HCT116 (cell line): ENCODE measurements at regions not wholly inside any gene's neighbourhood (a gene's known extent, or its start where the extent isn't known, plus 50 kb on each side); places are given as distances from the start of the nearest gene placed in this dataset.

Source experiments
- ATAC-seq: fragments of 200-7000 bp; cut with Tn5 transposase; 2 replicates; pipeline ENCODE4 v1.9.1; 2020; ENCODE audit warnings: mild to moderate bottlenecking, moderate library complexity
- BruUV-seq: library from RNA; stranded (reverse); fragments of 400-500 nt; replicated peaks from 2 replicates; lab custom pipeline; 2021; lab: Mats Ljungman, UMichigan
- CTCF ChIA-PET: fragments of 300-600 bp; sonication (Branson Sonifier 250); formaldehyde crosslinking; loops from one replicate; lab custom pipeline; 2021; ENCODE audit warnings: antibody characterized with exemption; lab: Charles Lee
- POLR2A ChIA-PET: fragments of 300-600, 350-600 bp; sonication (Branson Sonifier 250); formaldehyde crosslinking; loops from one replicate; lab custom pipeline; 2021; ENCODE audit warnings: antibody characterized with exemption; lab: Charles Lee
- RAD21 ChIA-PET, 2 experiments: fragments of 300-600 bp; sonication (Branson Sonifier 250); formaldehyde crosslinking; loops; one replicate each; lab custom pipeline; 2023; ENCODE audit warnings: low total read pairs in 2 of 2; ENCODE audit not compliant: uncharacterized antibody in 2 of 2, unreplicated experiment in 2 of 2, low non-redundant PET in 1 of 2; lab: Charles Lee
- DNase-seq: peaks from one replicate; pipeline ENCODE4 v3.0.0-alpha.2; 2010; ENCODE audit warnings: low read depth, low spot score
- H2AFZ ChIP-seq: fragments of 200-600 bp; shearing (Covaris generic), sonication (generic); 2 replicates; pipeline ENCODE4 v1.6.1; 2017; ENCODE audit warnings: low read depth, mixed run types, mixed read lengths, antibody characterized with exemption, low read length; ENCODE audit not compliant: poor library complexity, severe bottlenecking
- H3K27ac ChIP-seq: 2 replicates; pipeline ENCODE4 v1.5.1; 2012; ENCODE audit warnings: low read depth, low read length
- H3K27me3 ChIP-seq: fragments of 200-600 bp; sonication (generic); 2 replicates; pipeline ENCODE4 v1.6.1; 2016; ENCODE audit warnings: mixed run types, low read length, mixed read lengths; ENCODE audit not compliant: insufficient read depth
- H3K36me3 ChIP-seq, 2 experiments: fragments of 200-500 bp in 1 of 2; fragments of 200-600 bp in 1 of 2; sonication (Bioruptor generic) in 1 of 2; sonication (generic) in 1 of 2; 2 replicates each; pipeline versions ENCODE4 v1.5.1 to v1.6.1; 2014 to 2016; ENCODE audit warnings: low read length in 2 of 2, inconsistent platforms in 1 of 2, mixed read lengths in 1 of 2, mixed run types in 1 of 2; ENCODE audit not compliant: insufficient read depth in 2 of 2, control insufficient read depth in 1 of 2
- H3K4me1 ChIP-seq, 2 experiments: fragments of 200-600 bp in 1 of 2; sonication (generic) in 1 of 2; 2 replicates each; pipeline versions ENCODE4 v1.5.1 to v1.6.1; 2012 to 2017; ENCODE audit warnings: low read length in 2 of 2, inconsistent platforms in 1 of 2, mild to moderate bottlenecking in 1 of 2, mixed read lengths in 1 of 2, mixed run types in 1 of 2, moderate library complexity in 1 of 2; ENCODE audit not compliant: insufficient read depth in 2 of 2, control insufficient read depth in 1 of 2
- H3K4me2 ChIP-seq: fragments of 200-600 bp; sonication (generic); 2 replicates; pipeline ENCODE4 v1.6.1; 2017; ENCODE audit warnings: mixed run types, low read length, mixed read lengths
- H3K4me3 ChIP-seq, 2 experiments: fragments of 200-600 bp in 1 of 2; sonication (generic) in 1 of 2; replicated peaks in 1 of 2; 2 replicates each; pipeline ENCODE4 v1.5.1; 2011 to 2016; ENCODE audit warnings: low read length in 2 of 2, control low read depth in 1 of 2, low read depth in 1 of 2, mild to moderate bottlenecking in 1 of 2, mixed read lengths in 1 of 2, mixed run types in 1 of 2
- H3K79me2 ChIP-seq: fragments of 200-600 bp; sonication (generic); 2 replicates; pipeline ENCODE4 v1.6.1; 2017; ENCODE audit warnings: mild to moderate bottlenecking, mixed run types, low read length, moderate library complexity, mixed read lengths; ENCODE audit not compliant: insufficient read depth
- H3K9ac ChIP-seq: fragments of 200-600 bp; sonication (generic); 2 replicates; pipeline ENCODE4 v1.6.1; 2016; ENCODE audit warnings: low read length, mixed read lengths
- H3K9me2 ChIP-seq: fragments of 200-600 bp; sonication (generic), shearing (Covaris generic); 2 replicates; pipeline ENCODE4 v1.6.1; 2017; ENCODE audit warnings: mixed run types, mild to moderate bottlenecking, moderate library complexity; ENCODE audit not compliant: insufficient read depth
- H3K9me3 ChIP-seq, 2 experiments: fragments of 200-500 bp in 1 of 2; fragments of 200-600 bp in 1 of 2; sonication (Bioruptor generic) in 1 of 2; sonication (generic) in 1 of 2; 2 replicates each; pipeline ENCODE4 v1.6.1; 2014 to 2017; ENCODE audit warnings: low read length in 2 of 2, mixed read lengths in 2 of 2, inconsistent platforms in 1 of 2, low read depth in 1 of 2, mild to moderate bottlenecking in 1 of 2, mixed run types in 1 of 2, moderate library complexity in 1 of 2; ENCODE audit not compliant: control insufficient read depth in 1 of 2, insufficient read depth in 1 of 2
- H4K20me1 ChIP-seq: fragments of 200-600 bp; sonication (generic), shearing (Covaris generic); 2 replicates; pipeline ENCODE4 v1.6.1; 2017; ENCODE audit warnings: mixed run types, mild to moderate bottlenecking, moderate library complexity; ENCODE audit not compliant: insufficient read depth
- ATF3 ChIP-seq: IDR thresholded peaks from 2 replicates; pipeline ENCODE4 v1.6.1; 2012
- CEBPB ChIP-seq: IDR thresholded peaks from 2 replicates; pipeline ENCODE4 v1.6.1; 2012; ENCODE audit warnings: low read depth
- EGR1 ChIP-seq: IDR thresholded peaks from 2 replicates; pipeline ENCODE4 v1.6.1; 2012; ENCODE audit warnings: low read depth
- EZH2 ChIP-seq: fragments of 200-600 bp; sonication (generic); IDR thresholded peaks from 2 replicates; pipeline ENCODE4 v1.6.1; 2017; ENCODE audit warnings: antibody characterized with exemption, mixed run types
- EZH2phosphoT487 ChIP-seq: fragments of 200-600 bp; IDR thresholded peaks from 2 replicates; pipeline ENCODE4 v1.6.1; 2018; ENCODE audit warnings: antibody characterized with exemption, borderline replicate concordance
- FOSL1 ChIP-seq: IDR thresholded peaks from 2 replicates; pipeline ENCODE4 v1.6.1; 2012; ENCODE audit warnings: low read depth
- JUND ChIP-seq: IDR thresholded peaks from 2 replicates; pipeline ENCODE4 v1.6.1; 2012
- POLR2A ChIP-seq: IDR thresholded peaks from 2 replicates; pipeline ENCODE4 v1.7.0; 2011; ENCODE audit warnings: borderline replicate concordance; ENCODE audit not compliant: insufficient read depth, insufficient read length; ENCODE audit errors: extremely low read depth
- POLR2AphosphoS5 ChIP-seq: IDR thresholded peaks from 2 replicates; pipeline ENCODE4 v1.6.1; 2011; ENCODE audit warnings: mild to moderate bottlenecking, low read depth, low read length, moderate library complexity
- RAD21 ChIP-seq: IDR thresholded peaks from 2 replicates; pipeline ENCODE4 v1.6.1; 2012; ENCODE audit warnings: low read depth, mild to moderate bottlenecking
- REST ChIP-seq: IDR thresholded peaks from 2 replicates; pipeline ENCODE4 v1.6.1; 2012; ENCODE audit warnings: low read depth
- SIN3A ChIP-seq: IDR thresholded peaks from 2 replicates; pipeline ENCODE4 v1.6.1; 2012; ENCODE audit warnings: low read depth
- SP1 ChIP-seq: IDR thresholded peaks from 2 replicates; pipeline ENCODE4 v1.6.1; 2012; ENCODE audit warnings: low read depth
- SRF ChIP-seq: IDR thresholded peaks from 2 replicates; pipeline ENCODE4 v1.6.1; 2012; ENCODE audit warnings: low read depth
- TCF7L2 ChIP-seq: IDR thresholded peaks from 2 replicates; pipeline ENCODE4 v1.7.0; 2011; ENCODE audit warnings: borderline replicate concordance, inconsistent platforms; ENCODE audit not compliant: insufficient read depth, insufficient read length; ENCODE audit errors: extremely low read depth
- YY1 ChIP-seq: IDR thresholded peaks from 2 replicates; pipeline ENCODE4 v1.6.1; 2011; ENCODE audit warnings: low read length, low read depth, moderate library complexity, mild to moderate bottlenecking; ENCODE audit not compliant: insufficient replicate concordance; ENCODE audit errors: extremely low read depth
- ZFX ChIP-seq: fragments of 450-650 bp; IDR thresholded peaks from 2 replicates; pipeline ENCODE4 v1.6.1; 2017
- intact Hi-C: fragments of 100-400 bp; cut with micrococcal nuclease; formaldehyde crosslinking; loops from 2 replicates; pipeline ENCODE4 v1.10.0; 2022
- TF ChIP-seq, protein P1 (sequence below): IDR thresholded peaks from 2 replicates; pipeline ENCODE4 v1.6.1; 2012
- TF ChIP-seq, protein P2 (sequence below): IDR thresholded peaks from 2 replicates; pipeline ENCODE4 v1.6.1; 2011; ENCODE audit warnings: mild to moderate bottlenecking, low read length, moderate library complexity; ENCODE audit not compliant: insufficient replicate concordance; ENCODE audit errors: extremely low read depth

DNA sequence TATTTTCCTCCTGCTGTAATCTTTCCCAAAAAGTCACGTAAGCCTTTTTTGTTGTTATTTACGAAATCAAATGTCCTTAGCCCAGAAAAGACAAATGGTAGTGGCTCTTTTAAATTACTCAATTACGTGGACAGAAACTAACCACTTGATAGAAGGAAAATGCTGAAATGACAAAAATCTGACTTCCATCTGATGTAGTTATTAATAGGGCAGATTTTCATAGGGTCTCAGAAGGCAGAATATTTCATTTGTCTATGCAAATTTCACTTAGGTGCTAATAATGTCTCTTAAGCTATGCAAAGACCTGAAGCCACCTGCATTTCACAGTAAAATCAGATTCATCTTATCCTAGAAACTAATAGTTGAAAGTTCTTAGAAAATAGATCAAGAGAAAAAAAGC, 295.7 kb downstream of the TMA16 start:
- Histone ChIP-seq H3K9ac (no peak overlapping the region), H3K9me3 (no peaks in the 10 kb centered on the region), H4K20me1 (no peaks in the 10 kb centered on the region), H3K4me3 (no peak overlapping the region), H2AFZ (no peak overlapping the region), H3K79me2 (no peaks in the 10 kb centered on the region), H3K27me3 (no peaks in the 10 kb centered on the region), H3K4me1 (no peaks in the 10 kb centered on the region), H3K9me2 (no peaks in the 10 kb centered on the region), H3K36me3 (no peaks in the 10 kb centered on the region), H3K4me2 (no peak overlapping the region), H3K27ac (no peak overlapping the region)
- ATAC-seq = no peak
- intact Hi-C loops = no loop called here
- RAD21 ChIA-PET = no interaction called here
- no peak for DNase-seq
- CTCF ChIA-PET = no interaction called here
- no TSS peak for BruUV-seq
- no peak for TF ChIP-seq TCF7L2
- TF ChIP-seq, protein P1, sequence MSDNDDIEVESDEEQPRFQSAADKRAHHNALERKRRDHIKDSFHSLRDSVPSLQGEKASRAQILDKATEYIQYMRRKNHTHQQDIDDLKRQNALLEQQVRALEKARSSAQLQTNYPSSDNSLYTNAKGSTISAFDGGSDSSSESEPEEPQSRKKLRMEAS = no peak
- no peak for TF ChIP-seq JUND
- no peak for TF ChIP-seq REST
- no peak for TF ChIP-seq SP1
- TF ChIP-seq, protein P2, sequence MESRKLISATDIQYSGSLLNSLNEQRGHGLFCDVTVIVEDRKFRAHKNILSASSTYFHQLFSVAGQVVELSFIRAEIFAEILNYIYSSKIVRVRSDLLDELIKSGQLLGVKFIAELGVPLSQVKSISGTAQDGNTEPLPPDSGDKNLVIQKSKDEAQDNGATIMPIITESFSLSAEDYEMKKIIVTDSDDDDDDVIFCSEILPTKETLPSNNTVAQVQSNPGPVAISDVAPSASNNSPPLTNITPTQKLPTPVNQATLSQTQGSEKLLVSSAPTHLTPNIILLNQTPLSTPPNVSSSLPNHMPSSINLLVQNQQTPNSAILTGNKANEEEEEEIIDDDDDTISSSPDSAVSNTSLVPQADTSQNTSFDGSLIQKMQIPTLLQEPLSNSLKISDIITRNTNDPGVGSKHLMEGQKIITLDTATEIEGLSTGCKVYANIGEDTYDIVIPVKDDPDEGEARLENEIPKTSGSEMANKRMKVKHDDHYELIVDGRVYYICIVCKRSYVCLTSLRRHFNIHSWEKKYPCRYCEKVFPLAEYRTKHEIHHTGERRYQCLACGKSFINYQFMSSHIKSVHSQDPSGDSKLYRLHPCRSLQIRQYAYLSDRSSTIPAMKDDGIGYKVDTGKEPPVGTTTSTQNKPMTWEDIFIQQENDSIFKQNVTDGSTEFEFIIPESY = no peak
- no peak for TF ChIP-seq FOSL1
- TF ChIP-seq CEBPB = no peak
- TF ChIP-seq SIN3A = no peak
- TF ChIP-seq ZFX = no peak
- no peak for TF ChIP-seq RAD21
- no peak for TF ChIP-seq EZH2
- TF ChIP-seq POLR2AphosphoS5 = no peak
- TF ChIP-seq ATF3 = no peak
- no peak for TF ChIP-seq POLR2A
- TF ChIP-seq YY1 = no peak
- TF ChIP-seq EZH2phosphoT487 = no peak
- TF ChIP-seq EGR1 = no peak
- TF ChIP-seq SRF = no peak
- TF ChIP-seq, all 23 proteins: peak for 0
- POLR2A ChIA-PET = no interaction called here
